Stomach smooth muscle (tissue), 2 donors: ENCODE measurements at regions not wholly inside any gene's neighbourhood (a gene's known extent, or its start where the extent isn't known, plus 50 kb on each side); places are given as distances from the start of the nearest gene placed in this dataset.
"Not testable (repeated sequence)": the region's sequence is repeated elsewhere in the genome, so short reads cannot be mapped to it uniquely, and the experiment has no call there.

Experiments used
- H3K27ac ChIP-seq: one replicate; pipeline ENCODE4 v1.7.0; 2013; ENCODE audit warnings: mild to moderate bottlenecking, low read length, inconsistent platforms
- H3K27me3 ChIP-seq, 2 donors: one replicate each; pipeline ENCODE4 v1.7.0; 2013; ENCODE audit warnings: low read length in 2 of 2; ENCODE audit not compliant: insufficient read depth in 2 of 2, control insufficient read depth in 1 of 2
- H3K36me3 ChIP-seq, 2 donors: one replicate each; pipeline ENCODE4 v1.7.0; 2013; ENCODE audit warnings: low read length in 2 of 2; ENCODE audit not compliant: control insufficient read depth in 2 of 2, insufficient read depth in 2 of 2
- H3K4me1 ChIP-seq: one replicate; pipeline ENCODE4 v1.7.0; 2013; ENCODE audit warnings: low read length; ENCODE audit not compliant: control insufficient read depth, insufficient read depth
- H3K4me3 ChIP-seq, 2 donors: one replicate each; pipeline ENCODE4 v1.7.0; 2013; ENCODE audit warnings: low read length in 2 of 2
- H3K9ac ChIP-seq, 2 donors: one replicate each; pipeline ENCODE4 v1.7.0; 2013; ENCODE audit warnings: low read length in 2 of 2, mild to moderate bottlenecking in 1 of 2
- H3K9me3 ChIP-seq, 2 donors: one replicate each; pipeline ENCODE4 v1.7.0; 2013; ENCODE audit warnings: low read length in 2 of 2; ENCODE audit not compliant: control insufficient read depth in 2 of 2
- donor health status: healthy.
- donor health status: Pancreatic carcinoma.

GRCh38 chr4:95898226-95898625 lies 58.3 kb downstream of the PDHA2 start:
- no peak overlapping the region for H3K4me3 ChIP-seq
- H3K4me1 ChIP-seq = no peaks in the 10 kb centered on the region
- H3K36me3 ChIP-seq = no peaks in the 10 kb centered on the region
- no peak overlapping the region for H3K9ac ChIP-seq
- no peaks in the 10 kb centered on the region for H3K27me3 ChIP-seq
- H3K9me3 ChIP-seq = no peaks in the 10 kb centered on the region
- no peak overlapping the region for H3K27ac ChIP-seq

GRCh38 chr4:95909211-95909610 lies 69.3 kb downstream of the PDHA2 start:
- Histone ChIP-seq H3K4me1 (no peaks in the 10 kb centered on the region), H3K27ac (no peak overlapping the region), H3K9ac (no peak overlapping the region), H3K4me3 (no peak overlapping the region), H3K27me3 (no peaks in the 10 kb centered on the region), H3K36me3 (no peaks in the 10 kb centered on the region), H3K9me3 (no peaks in the 10 kb centered on the region)

DNA sequence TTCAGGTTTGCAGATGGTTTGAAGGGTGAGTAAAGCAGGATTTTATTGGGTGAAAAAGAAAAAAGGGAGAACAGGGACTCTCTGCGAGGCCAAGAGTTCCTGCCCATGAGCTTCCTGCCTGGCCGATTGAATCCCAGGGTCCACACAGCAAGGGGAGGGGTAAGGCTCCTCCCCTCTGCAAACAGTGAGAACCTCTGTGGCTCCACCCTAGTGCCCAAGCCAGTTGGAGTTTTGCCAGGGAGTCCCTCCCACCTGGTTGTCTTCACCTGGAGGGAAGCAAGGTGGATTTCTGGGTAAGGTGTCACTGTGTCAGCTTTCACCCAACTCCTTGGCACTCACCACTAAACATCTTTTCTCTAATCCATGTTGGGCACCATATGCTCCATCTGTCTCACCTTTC lies 70.9 kb downstream of the PDHA2 start:
- H3K36me3 ChIP-seq = no peaks in the 10 kb centered on the region
- no peaks in the 10 kb centered on the region for H3K27me3 ChIP-seq
- H3K4me3 ChIP-seq = no peak overlapping the region
- H3K9me3 ChIP-seq = no peaks in the 10 kb centered on the region
- no peak overlapping the region for H3K9ac ChIP-seq
- no peak overlapping the region for H3K27ac ChIP-seq
- H3K4me1 ChIP-seq = no peaks in the 10 kb centered on the region

GRCh38 chr4:95921470-95921869 lies 81.6 kb downstream of the PDHA2 start:
- Histone ChIP-seq H3K4me3 (no peak overlapping the region), H3K9ac (no peak overlapping the region), H3K36me3 (no peaks in the 10 kb centered on the region), H3K4me1 (no peaks in the 10 kb centered on the region), H3K9me3 (no peaks in the 10 kb centered on the region), H3K27me3 (no peaks in the 10 kb centered on the region), H3K27ac (no peak overlapping the region)

- Histone ChIP-seq H3K27me3 (no peaks in the 10 kb centered on the region), H3K9me3 (no peaks in the 10 kb centered on the region), H3K9ac (no peak overlapping the region), H3K36me3 (no peaks in the 10 kb centered on the region), H3K4me3 (no peak overlapping the region), H3K4me1 (no peaks in the 10 kb centered on the region), H3K27ac (no peak overlapping the region)
Observed at GRCh38 chr4:95929448-95930064, 89.7 kb downstream of the PDHA2 start.

DNA sequence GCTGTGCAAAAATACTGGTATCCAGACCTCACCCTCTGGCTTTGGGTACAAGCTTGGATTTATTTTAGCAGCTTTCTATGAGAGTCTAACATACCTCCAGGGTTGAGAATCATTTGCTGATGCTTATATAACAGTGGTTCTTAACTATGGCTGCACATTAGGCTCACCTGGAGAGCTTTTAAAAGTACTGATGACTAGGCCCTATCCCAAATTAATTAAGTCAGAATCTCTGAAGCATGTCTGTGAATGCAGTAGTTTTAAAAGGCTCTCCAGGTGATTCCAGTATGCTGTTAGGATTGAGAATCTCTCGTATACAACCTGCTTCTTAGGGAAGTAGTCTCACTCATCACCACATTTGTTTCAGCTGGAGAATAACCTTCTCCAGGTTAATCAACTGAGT lies 99.2 kb downstream of the PDHA2 start:
- H3K9me3 ChIP-seq = no peaks in the 10 kb centered on the region
- H3K27ac ChIP-seq = no peak overlapping the region
- H3K36me3 ChIP-seq = no peaks in the 10 kb centered on the region
- H3K4me1 ChIP-seq = no peaks in the 10 kb centered on the region
- H3K9ac ChIP-seq = no peak overlapping the region
- H3K27me3 ChIP-seq = no peaks in the 10 kb centered on the region
- no peak overlapping the region for H3K4me3 ChIP-seq

DNA sequence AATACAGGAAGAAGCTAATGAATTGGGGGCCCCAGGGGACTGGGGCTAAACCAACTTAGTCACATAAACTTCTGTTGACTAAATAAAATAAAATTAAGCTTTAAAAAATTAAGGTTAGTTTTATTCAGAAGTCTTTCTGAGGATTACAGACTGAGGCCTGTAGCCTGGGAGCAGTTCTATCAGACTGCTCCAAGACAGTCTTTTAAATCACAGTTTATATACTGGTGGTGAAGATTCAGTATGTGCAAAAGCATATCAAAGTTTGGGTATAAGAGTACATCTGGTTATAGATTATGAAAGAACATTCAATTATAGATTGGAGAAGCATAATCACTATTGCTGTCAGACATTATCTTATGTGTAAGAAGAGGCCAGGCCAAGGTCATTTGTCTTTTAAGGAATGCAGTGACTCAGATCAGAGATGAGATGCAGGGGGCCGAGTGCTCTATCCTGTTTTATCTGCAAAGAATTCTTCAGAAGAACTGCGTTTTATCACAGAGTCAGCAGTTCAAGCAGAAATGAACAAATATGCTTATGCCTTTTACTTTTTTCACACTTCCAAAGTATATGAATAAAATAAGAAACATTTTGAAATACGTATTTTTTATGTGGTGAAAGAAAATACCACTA lies 109.4 kb downstream of the PDHA2 start:
- H3K4me3 ChIP-seq = no peak overlapping the region
- no peak overlapping the region for H3K27ac ChIP-seq
- no peaks in the 10 kb centered on the region for H3K9me3 ChIP-seq
- no peaks in the 10 kb centered on the region for H3K4me1 ChIP-seq
- no peaks in the 10 kb centered on the region for H3K27me3 ChIP-seq
- no peak overlapping the region for H3K9ac ChIP-seq
- H3K36me3 ChIP-seq = no peaks in the 10 kb centered on the region

DNA sequence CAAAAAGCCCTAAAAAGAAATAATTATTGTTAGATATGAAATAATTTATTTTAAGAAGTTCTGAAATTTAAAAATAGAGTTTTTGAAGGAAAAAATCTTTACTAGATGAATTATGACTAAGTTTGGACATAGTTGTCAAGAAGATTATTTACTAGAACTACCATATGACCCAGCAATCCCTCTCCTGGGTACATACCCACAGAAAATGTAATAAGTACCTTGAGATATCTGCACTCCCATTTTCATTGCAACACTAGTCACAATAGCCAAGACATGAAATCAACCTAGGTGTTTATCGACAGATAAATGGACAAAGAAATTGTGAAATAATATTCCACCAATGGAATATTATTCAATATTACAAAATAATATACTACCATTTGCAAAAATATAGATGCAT lies 109.9 kb downstream of the PDHA2 start:
- Histone ChIP-seq H3K9me3 (no peaks in the 10 kb centered on the region), H3K36me3 (no peaks in the 10 kb centered on the region), H3K9ac (no peak overlapping the region), H3K4me3 (no peak overlapping the region), H3K27ac (no peak overlapping the region), H3K27me3 (no peaks in the 10 kb centered on the region), H3K4me1 (no peaks in the 10 kb centered on the region)

GRCh38 chr4:95952538-95952937 lies 112.6 kb downstream of the PDHA2 start:
- H3K4me3 ChIP-seq, H3K27ac ChIP-seq, H3K4me1 ChIP-seq, H3K36me3 ChIP-seq, H3K9ac ChIP-seq, H3K27me3 ChIP-seq, H3K9me3 ChIP-seq: not testable (repeated sequence)

DNA sequence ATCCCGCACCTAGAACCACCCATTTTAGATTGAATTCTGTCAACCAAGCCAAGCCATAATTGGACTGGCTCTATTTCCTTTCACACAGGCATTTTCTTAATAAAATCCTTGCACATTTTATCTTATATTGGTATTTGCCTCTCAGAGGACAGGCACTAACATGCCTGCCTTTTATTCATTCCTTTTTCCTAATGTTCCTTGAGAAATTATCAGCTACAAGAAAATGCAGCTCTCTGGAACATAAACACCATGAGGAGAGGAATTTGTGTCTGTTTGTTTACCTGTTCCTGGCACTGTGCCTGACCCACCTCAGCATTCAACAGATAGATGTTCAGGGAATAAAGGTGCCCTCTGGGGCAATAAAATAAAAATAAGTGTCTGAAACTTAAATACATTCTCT lies 116.2 kb downstream of the PDHA2 start:
- H3K27ac ChIP-seq = no peak overlapping the region
- H3K4me1 ChIP-seq = no peaks in the 10 kb centered on the region
- H3K4me3 ChIP-seq = no peak overlapping the region
- no peak overlapping the region for H3K9ac ChIP-seq
- no peaks in the 10 kb centered on the region for H3K27me3 ChIP-seq
- H3K9me3 ChIP-seq = no peaks in the 10 kb centered on the region
- H3K36me3 ChIP-seq = no peaks in the 10 kb centered on the region

GRCh38 chr4:95957054-95957453 lies 117.2 kb downstream of the PDHA2 start:
- Histone ChIP-seq H3K27ac (no peak overlapping the region), H3K4me1 (no peaks in the 10 kb centered on the region), H3K36me3 (no peaks in the 10 kb centered on the region), H3K9me3 (no peaks in the 10 kb centered on the region), H3K9ac (no peak overlapping the region), H3K27me3 (no peaks in the 10 kb centered on the region), H3K4me3 (no peak overlapping the region)
